ENCODE measurements at regions not wholly inside any gene's neighbourhood (a gene's known extent, or its start where the extent isn't known, plus 50 kb on each side); places are given as distances from the start of the nearest gene placed in this dataset.
"Not testable (repeated sequence)": the region's sequence is repeated elsewhere in the genome, so short reads cannot be mapped to it uniquely, and the experiment has no call there.

- DNase-seq (ENCODE audit: insufficient read length, low spot score) (no peak), FAIRE-seq (no peak)
Observed at GRCh38 chr1:194071205-194071604, 884.8 kb upstream of the B3GALT2 start.

DNA sequence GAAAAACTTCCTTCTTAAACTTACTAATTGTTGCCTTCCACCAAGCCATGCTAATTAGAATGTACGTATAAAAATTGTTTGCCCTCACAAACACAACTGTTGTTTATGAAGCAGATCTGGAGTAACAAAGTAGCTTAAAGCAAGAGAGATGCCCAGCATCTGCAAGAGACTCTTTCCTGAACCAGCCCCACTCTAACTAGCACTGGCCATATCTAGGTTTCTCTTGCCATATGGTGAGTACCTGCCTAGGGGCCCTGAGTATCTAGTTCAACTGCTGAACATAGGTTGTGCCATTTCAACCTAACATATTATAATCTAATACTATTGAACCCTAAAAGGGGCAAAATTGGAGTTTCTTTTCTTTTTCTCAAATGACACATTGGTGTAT lies 883.4 kb upstream of the B3GALT2 start:
- DNase-seq (ENCODE audit: insufficient read length, low spot score) (no peak), FAIRE-seq (no peak)

GRCh38 chr1:194069168-194069830 lies 882.9 kb upstream of the B3GALT2 start:
- DNase-seq (ENCODE audit: insufficient read length, low spot score) (no peak), FAIRE-seq (no peak)

DNA sequence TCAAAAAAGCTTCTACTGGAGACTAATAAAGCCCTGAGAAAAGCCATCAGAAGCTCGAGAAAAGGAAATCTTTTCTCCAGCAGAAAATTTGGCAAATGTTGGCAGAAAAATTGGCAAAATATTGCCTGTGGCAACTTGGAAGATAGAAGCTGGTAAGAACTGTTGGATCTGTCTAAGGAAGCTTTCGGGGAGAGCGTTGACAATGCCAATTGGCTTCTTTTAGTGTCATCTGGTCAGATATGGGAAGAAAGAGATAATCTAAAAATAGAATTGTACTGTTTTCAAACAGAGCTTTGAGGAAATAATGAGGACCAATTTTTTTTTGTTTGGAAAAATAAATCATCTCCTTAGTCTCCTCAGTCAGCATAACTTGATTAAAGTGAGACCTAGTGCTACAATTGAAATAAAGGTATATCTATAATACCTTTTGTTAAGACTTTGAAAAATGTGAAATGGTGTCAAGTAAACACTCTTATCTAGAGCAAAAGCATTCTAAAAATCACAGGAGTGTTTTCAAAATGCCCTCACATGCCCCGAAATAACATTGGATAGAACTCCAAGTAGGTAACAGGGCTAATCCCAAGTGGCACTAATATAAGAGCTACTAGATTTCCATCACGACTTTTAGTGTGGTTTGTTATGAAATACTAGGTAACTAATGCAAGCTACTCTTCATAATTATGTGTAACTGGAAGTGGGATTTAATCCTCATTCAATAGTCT lies 882.2 kb upstream of the B3GALT2 start:
- FAIRE-seq (no peak), DNase-seq (ENCODE audit: insufficient read length, low spot score) (no peak)

DNA sequence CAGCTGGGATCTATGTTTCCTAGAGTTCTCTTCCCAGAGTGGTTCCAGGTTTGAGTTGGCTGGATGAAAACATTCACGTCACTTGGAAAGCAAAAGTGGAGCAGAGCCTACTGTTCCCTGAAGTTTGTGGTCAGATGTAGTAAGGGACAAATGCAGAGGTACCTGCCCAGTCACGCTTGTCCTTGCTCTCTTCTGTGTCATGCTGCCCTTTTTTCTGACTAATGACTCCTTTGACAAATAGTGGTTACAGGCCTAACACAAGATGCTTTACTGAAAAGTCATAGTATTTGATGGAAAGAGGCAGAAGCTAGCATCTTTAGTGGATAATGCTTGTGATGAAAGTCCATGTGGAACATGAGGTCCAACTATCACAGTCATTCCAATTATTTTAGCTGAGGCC lies 881.4 kb upstream of the B3GALT2 start:
- FAIRE-seq: no peak
- no peak for DNase-seq (ENCODE audit: insufficient read length, low spot score)

DNA sequence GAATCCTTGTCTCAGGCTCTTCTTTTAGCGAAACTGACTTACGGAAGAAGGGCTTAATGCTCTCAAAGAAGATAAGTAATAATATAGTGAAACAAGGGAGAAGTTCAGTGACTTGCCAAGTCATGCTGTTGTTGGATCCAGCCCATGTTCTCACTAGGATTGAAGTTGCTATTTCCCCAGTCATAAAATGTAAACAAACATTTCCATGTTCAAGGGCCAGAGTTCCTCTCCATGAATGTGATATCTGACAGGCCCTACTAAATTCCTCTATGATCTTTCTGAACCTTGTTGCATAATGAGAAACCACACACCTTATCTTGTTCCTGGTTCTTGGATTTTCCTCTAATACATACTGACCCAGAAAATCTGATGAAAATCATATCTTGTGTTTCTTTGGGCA lies 876.5 kb upstream of the B3GALT2 start:
- no peak for FAIRE-seq
- no peak for DNase-seq (ENCODE audit: insufficient read length, low spot score)

DNA sequence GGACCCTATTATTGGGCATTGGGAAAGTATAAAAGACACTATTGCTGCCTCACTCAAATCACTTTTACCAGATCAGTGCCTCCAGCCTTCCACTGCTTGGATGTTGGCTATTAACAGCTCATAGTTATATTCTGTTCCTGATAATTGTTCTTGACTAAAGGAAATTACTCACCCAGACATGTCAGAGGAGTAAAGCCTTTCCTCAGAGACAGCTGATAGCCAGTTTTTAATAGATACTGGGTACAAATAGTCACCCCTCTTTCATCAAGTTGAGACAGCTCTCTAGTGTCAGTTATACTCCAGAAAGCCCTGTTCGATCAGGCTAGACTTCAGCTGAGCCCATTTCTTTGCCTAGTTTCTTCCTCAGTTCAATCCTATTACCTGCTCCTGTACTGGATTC lies 876.1 kb upstream of the B3GALT2 start:
- no peak for DNase-seq (ENCODE audit: insufficient read length, low spot score)
- no peak for FAIRE-seq

DNA sequence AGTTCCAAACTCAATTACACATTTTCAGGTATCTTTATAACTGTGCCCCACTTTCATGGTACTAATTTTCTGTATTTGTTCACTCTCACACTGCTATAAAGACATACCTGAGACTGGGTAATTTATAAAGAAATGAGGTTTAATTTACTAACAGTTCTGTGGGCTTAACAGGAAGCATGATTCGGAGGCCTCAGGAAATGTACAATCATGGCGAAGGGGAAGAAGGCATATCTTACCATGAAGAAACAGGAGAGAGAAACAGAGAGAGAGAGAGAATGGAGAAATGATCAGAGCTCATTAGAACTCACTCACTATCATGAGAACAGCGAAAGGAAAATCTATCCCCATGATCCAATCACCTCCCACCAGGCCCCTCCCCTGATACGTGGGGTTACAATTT lies 874.1 kb upstream of the B3GALT2 start:
- DNase-seq (ENCODE audit: insufficient read length, low spot score) (no peak), FAIRE-seq (no peak)

GRCh38 chr1:194058268-194058667 lies 871.9 kb upstream of the B3GALT2 start:
- DNase-seq (ENCODE audit: insufficient read length, low spot score); FAIRE-seq: not testable (repeated sequence)

- no peak for DNase-seq (ENCODE audit: insufficient read length, low spot score)
Observed at GRCh38 chr1:194056169-194056568, 869.8 kb upstream of the B3GALT2 start.

GRCh38 chr1:194055536-194055935 lies 869.1 kb upstream of the B3GALT2 start:
- no peak for DNase-seq (ENCODE audit: insufficient read length, low spot score)
- no peak for FAIRE-seq

More at GRCh38 chr1:194056169-194056568, 869.8 kb upstream of the B3GALT2 start:
- no peak for FAIRE-seq

DNA sequence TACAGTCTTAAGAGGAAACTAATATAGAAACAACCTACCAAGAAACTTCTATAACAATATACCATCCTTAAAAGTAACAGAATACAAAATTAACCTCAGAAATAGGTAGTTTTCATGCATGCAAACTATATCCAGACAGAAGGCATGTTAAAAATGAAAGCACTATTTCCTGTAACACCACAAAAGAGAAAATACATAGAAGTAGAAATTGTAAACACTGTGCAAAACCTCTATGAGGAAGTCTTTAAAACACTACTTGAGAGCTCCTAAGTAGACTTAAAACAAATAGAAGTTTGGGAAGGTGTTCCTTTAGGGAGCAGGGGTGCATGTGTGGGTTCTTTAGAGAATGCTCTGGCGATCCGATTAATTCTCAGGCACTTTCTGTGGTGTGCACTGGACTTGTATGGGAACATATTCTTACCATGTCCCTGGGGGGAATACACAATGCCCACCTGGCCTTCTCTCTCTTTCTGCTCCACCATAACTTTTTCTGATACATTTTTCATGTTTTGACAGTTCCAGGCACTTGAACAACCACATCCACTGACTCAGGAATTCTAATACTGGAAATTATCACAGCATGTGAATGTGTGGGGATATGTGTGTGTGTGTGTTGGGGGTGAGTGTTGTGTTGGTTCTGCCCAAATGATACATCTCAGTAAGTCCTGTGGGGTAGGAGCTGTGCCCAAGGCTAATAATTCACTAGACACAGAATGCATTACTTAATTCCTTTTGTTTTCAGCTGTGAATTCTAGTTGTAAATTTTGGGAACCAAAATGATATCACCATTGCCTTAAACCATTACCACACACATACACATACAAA lies 866.3 kb upstream of the B3GALT2 start:
- FAIRE-seq: peak; percentile 63

GRCh38 chr1:194047921-194048320 lies 861.5 kb upstream of the B3GALT2 start:
- FAIRE-seq: no peak
- DNase-seq (ENCODE audit: insufficient read length, low spot score): no peak

More for the DNA sequence above, 866.3 kb upstream of the B3GALT2 start:
- no peak for DNase-seq (ENCODE audit: insufficient read length, low spot score)

GRCh38 chr1:194047206-194047605 lies 860.8 kb upstream of the B3GALT2 start:
- FAIRE-seq (no peak), DNase-seq (ENCODE audit: insufficient read length, low spot score) (no peak)

DNA sequence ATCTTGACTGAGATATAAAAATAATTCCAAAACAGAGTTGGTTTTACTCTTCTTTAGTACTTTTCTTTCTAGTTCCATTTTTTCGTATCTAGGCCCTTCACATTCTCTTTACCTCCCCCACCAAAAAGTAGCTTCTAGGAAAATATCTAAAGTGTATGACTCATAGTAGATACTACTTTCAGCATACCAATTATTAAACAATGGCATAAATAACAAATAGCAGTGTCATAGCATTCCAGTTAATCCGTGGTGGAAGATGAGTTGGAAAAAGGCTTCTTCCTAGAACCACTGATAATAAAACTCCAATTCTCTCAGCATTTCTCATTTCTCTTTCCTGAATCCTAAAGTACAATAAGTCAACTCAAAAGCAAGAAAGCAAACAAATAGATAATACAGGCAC lies 859.0 kb upstream of the B3GALT2 start:
- FAIRE-seq (no peak), DNase-seq (ENCODE audit: insufficient read length, low spot score) (peak; percentile 24)

GRCh38 chr1:194044892-194045291 lies 858.5 kb upstream of the B3GALT2 start:
- DNase-seq (ENCODE audit: insufficient read length, low spot score) (no peak), FAIRE-seq (no peak)

DNA sequence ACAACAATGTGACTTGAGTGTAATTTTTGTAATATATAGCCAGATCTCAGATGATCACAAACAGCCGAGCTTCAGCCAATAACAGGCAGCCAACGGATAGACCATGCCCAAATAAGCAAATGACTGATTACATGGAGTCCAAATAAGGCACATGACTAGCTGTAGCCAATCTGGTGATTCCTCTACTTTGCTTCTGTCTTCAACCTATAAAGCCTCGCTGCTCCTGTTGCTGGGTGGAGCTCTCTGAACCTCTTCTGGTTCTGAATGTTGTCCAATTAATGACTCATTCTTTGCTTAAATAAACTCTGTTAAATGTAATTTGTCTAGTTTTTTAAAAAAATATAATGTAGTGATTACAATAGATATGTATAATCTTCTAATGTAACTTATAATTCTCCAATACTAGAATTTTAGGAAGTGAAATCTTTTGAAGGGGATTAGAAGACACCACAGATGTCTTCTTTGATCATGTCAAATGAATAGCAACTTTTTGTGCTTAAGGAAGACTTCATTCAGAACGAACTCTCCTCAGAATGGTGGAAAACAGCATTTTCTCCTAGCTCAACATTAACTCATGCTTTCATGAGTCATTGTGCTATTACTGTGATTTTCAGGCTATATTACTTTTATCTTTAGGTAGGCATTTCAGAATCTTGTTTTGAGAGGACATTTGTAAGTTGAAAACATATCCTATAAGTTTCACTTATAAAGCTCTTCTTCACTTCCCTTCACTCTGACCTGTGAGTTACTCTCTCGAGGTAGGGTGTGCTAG lies 857.8 kb upstream of the B3GALT2 start:
- DNase-seq (ENCODE audit: insufficient read length, low spot score) (no peak), FAIRE-seq (no peak)

DNA sequence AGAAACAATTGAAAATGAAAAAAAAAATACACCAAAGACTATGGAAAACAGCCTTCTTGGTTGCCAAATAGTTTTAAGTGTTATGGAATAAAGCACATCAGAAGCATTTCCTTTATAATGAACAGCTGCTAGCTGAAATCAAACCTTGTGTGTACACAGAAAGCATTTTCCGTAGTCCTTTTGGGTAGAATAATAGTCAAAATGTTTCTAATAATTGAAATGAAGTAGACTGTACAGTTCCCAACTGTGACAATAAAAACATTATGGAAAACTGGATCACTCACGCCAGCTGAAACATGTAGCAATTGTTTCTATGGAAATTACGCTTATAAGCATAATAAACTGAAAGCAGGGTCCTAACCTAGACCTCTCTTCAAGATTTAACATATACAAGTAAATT lies 856.3 kb upstream of the B3GALT2 start:
- DNase-seq (ENCODE audit: insufficient read length, low spot score) (no peak), FAIRE-seq (no peak)

GRCh38 chr1:194040496-194040895 lies 854.1 kb upstream of the B3GALT2 start:
- FAIRE-seq: no peak
- no peak for DNase-seq (ENCODE audit: insufficient read length, low spot score)

DNA sequence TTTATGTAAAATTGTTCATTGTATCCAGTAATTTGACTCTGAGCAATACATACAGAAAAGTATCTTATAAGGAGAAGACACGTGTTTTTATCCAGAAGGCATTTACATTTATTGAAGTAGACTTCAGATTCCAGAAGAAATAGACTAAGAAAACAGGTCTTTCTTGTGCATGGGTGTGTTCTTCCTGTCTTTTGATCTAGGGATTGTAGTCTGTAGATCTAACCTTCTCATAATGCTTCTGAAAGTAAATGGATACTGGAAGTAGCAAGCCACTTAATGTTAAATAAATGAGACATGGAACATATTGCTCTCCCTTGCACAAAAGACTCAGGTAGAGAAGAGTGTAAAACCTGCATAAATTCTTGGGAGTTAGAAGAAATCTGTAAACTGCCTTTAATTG lies 853.2 kb upstream of the B3GALT2 start:
- DNase-seq (ENCODE audit: insufficient read length, low spot score) (no peak), FAIRE-seq (no peak)

DNA sequence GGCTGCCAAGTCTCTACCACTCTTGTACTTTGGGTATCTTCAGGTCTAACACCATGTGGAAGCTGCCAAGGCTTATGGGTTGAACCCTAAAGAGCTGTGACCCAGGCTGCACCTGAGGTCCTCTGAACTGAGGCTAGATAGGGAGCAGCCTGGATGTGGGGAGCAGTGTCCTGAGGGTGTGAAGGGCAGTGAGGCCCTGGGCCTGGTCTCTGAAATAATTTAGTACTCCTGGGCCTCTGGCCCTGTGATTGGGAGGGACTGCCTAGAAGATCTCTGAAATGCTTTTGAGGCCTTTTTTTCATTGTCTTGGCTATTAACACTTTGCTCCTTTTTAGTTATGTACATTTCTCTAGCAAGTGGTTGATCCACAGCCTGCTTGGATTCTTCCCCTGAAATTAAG lies 847.2 kb upstream of the B3GALT2 start:
- FAIRE-seq: no peak
- DNase-seq (ENCODE audit: insufficient read length, low spot score): no peak

All from HTR-8/SVneo (cell line).